ENCODE measurements at regions not wholly inside any gene's neighbourhood (a gene's known extent, or its start where the extent isn't known, plus 50 kb on each side); places are given as distances from the start of the nearest gene placed in this dataset.
A peak's percentile ranks its signal among the peaks of the same experiment; 100 is the strongest.
"Not testable (repeated sequence)": the region's sequence is repeated elsewhere in the genome, so short reads cannot be mapped to it uniquely, and the experiment has no call there.

DNA sequence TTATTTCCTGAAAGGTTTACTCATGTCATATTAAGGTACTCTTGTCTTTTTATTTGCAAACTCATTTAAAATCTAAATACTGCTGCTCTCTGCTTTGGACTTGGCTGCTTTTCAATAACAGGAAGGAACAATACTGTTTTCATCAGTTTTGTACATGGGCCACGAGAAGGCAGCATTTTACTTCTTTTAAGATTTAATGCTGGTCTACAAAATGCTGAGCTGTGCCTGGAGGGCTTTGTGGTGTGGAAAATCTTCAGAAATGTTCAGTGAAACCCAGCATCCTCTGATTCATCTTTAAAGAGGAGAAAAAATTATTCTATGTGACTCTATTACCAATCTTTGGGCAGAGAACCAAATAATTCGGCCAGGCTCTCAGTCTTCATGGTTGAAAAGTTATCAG is 155.9 kb downstream of the POTEB3 start:
- not testable (repeated sequence) for H3K4me3 Mint-ChIP-seq; H3K36me3 Mint-ChIP-seq; H3K4me1 ChIP-seq (ENCODE audit: control insufficient read depth, insufficient read depth, low read length, poor library complexity, severe bottlenecking); DNase-seq; H3K9me3 Mint-ChIP-seq; H3K36me3 ChIP-seq (ENCODE audit: control insufficient read depth, insufficient read depth, low read length); H3K27me3 Mint-ChIP-seq; H3K4me1 Mint-ChIP-seq; H3K27me3 ChIP-seq (ENCODE audit: control insufficient read depth, insufficient read depth, low read length); H3K27ac ChIP-seq (ENCODE audit: insufficient read depth, low read length, poor library complexity, severe bottlenecking); H3K4me3 ChIP-seq (ENCODE audit: low read depth, low read length); H3K9me3 ChIP-seq (ENCODE audit: control insufficient read depth in 2 of 2, low read length in 2 of 2); H3K27ac Mint-ChIP-seq
- peak; percentile 24 to 57 for ATAC-seq (ENCODE audit: low read depth in 2 of 2)

DNA sequence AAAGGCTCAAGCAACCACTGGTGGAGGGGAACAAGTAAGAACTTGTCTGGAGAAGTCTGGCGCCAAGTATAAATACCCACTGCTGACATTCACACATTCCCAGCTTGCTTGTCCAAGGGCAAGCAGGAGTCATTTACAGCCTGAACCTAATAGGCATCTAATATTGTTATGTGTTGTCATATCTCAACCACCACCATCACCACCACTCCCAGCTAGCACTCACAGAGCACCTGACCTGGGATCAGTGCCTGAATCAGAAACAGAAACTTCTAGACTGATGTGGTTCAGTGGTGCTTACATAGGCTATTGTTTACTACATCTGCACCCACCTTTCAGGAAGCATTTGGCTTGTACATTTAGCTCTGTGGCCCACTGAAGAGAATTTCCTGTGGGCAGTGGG is 157.1 kb downstream of the POTEB3 start:
- H3K27me3 ChIP-seq (ENCODE audit: control insufficient read depth, insufficient read depth, low read length); H3K27ac ChIP-seq (ENCODE audit: insufficient read depth, low read length, poor library complexity, severe bottlenecking); H3K27me3 Mint-ChIP-seq; H3K4me1 ChIP-seq (ENCODE audit: control insufficient read depth, insufficient read depth, low read length, poor library complexity, severe bottlenecking); H3K9me3 ChIP-seq (ENCODE audit: control insufficient read depth in 2 of 2, low read length in 2 of 2); H3K4me3 ChIP-seq (ENCODE audit: low read depth, low read length); H3K4me3 Mint-ChIP-seq; H3K36me3 ChIP-seq (ENCODE audit: control insufficient read depth, insufficient read depth, low read length); H3K4me1 Mint-ChIP-seq; DNase-seq; H3K27ac Mint-ChIP-seq; H3K9me3 Mint-ChIP-seq; H3K36me3 Mint-ChIP-seq: not testable (repeated sequence)
- ATAC-seq (ENCODE audit: low read depth in 2 of 2), result peak; percentile 21 to 32

DNA sequence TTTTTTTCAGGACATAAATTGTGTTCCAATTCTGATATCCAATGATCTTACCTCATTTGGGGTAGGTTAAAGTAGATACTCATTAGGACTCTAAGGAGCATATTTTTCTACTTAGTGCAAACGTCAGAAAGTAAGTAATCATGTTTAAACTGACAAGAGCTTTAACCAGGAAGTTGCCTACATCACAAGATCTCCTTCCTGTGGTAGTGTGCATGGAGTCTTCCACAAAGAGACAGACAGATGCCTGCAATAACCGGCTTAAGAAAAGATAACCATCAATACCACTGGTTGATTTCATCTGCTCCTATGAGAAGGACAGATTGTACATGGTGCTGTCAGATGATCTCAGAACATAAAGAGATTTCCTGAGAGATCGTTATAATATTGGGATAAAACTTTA is 160.0 kb downstream of the POTEB3 start:
- not testable (repeated sequence) for DNase-seq; H3K4me1 Mint-ChIP-seq; H3K36me3 ChIP-seq (ENCODE audit: control insufficient read depth, insufficient read depth, low read length); H3K4me3 Mint-ChIP-seq; H3K27me3 ChIP-seq (ENCODE audit: control insufficient read depth, insufficient read depth, low read length); H3K4me3 ChIP-seq (ENCODE audit: low read depth, low read length); H3K9me3 Mint-ChIP-seq; H3K9me3 ChIP-seq (ENCODE audit: control insufficient read depth in 2 of 2, low read length in 2 of 2); H3K27ac Mint-ChIP-seq; ATAC-seq (ENCODE audit: low read depth in 2 of 2); H3K4me1 ChIP-seq (ENCODE audit: control insufficient read depth, insufficient read depth, low read length, poor library complexity, severe bottlenecking); H3K27ac ChIP-seq (ENCODE audit: insufficient read depth, low read length, poor library complexity, severe bottlenecking); H3K36me3 Mint-ChIP-seq; H3K27me3 Mint-ChIP-seq

DNA sequence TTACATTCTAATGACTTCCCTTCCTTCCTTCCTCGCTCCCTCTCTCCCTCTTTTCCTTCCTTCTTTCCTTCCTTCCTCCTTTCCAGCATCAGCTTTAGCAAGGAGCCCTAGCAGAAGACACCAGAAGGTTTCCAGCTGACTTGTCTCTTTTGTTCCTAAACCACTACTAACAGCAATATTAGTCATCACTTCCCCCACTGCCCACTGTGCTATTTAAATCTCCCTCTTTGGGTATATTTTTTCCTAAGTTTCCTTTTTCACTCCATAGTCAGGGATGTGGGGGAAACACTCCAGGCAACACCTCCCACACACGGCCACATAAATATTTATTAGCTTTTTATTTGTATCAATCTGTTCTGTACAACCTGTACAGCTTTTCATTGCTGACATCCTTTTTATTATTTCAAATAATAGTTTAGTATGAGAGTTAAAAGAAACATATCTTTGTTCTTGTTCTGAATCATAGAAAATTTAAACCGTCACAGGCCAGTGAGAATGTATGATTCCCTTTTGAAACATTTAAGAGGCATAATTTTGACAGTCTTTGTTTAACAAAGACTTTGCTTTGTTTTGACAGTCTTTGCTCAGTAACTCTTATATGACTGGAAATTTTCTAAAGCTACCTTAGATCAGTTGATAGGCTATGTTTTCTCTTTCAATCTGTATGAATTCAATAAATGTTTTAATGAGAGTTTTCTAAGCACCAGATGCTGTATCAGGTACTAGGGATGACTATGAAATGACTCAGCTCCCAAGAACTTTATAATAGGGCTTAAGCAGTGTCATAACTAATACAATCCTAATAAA is 167.9 kb downstream of the POTEB3 start:
- H3K9me3 Mint-ChIP-seq, result not testable (repeated sequence)
- H3K27me3 Mint-ChIP-seq, result peaks cover 21% of the 10 kb centered on the region

DNA sequence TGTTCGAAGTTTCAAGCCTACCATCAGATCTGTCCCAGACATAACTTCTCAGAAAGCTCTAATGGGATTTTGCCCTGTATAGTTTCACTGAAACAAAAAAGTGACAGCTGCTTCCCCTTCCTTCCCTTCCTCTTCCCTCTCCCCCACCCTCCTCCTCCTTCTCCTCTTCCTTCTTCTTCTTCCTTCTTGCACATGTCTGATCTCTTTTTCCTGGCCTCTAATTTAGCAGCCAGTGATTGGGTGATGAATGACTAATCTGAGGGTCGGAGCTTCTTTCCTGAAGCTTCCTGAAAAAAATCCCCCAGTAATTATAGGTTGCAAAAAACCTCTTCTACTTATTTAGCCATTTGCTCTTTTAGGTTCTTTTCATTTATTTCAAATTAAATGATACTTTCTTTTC is 168.7 kb downstream of the POTEB3 start:
- Histone ChIP-seq H3K4me3 (ENCODE audit: low read depth, low read length) (no peak overlapping the region), H3K9me3 (ENCODE audit: control insufficient read depth in 2 of 2, low read length in 2 of 2) (no peaks in the 10 kb centered on the region), H3K27ac (ENCODE audit: insufficient read depth, low read length, poor library complexity, severe bottlenecking) (no peak overlapping the region), H3K36me3 (ENCODE audit: control insufficient read depth, insufficient read depth, low read length) (no peaks in the 10 kb centered on the region), H3K4me1 (ENCODE audit: control insufficient read depth, insufficient read depth, low read length, poor library complexity, severe bottlenecking) (no peaks in the 10 kb centered on the region), H3K27me3 (ENCODE audit: control insufficient read depth, insufficient read depth, low read length) (no peaks in the 10 kb centered on the region)
- H3K4me1 Mint-ChIP-seq, result no peaks in the 10 kb centered on the region
- no peaks in the 10 kb centered on the region for H3K36me3 Mint-ChIP-seq
- H3K27me3 Mint-ChIP-seq, result peaks cover 21% of the 10 kb centered on the region
- ATAC-seq (ENCODE audit: low read depth in 2 of 2) (no peak), DNase-seq (no peak)
- no peak overlapping the region for H3K27ac Mint-ChIP-seq
- peaks cover 0 to 1% (median 0%) of the 10 kb centered on the region in 7 donors for H3K9me3 Mint-ChIP-seq
- no peak overlapping the region for H3K4me3 Mint-ChIP-seq

More for the DNA sequence above, 167.9 kb downstream of the POTEB3 start:
- ATAC-seq (ENCODE audit: low read depth in 2 of 2); DNase-seq; H3K4me3 ChIP-seq (ENCODE audit: low read depth, low read length); H3K27me3 ChIP-seq (ENCODE audit: control insufficient read depth, insufficient read depth, low read length); H3K4me3 Mint-ChIP-seq; H3K9me3 ChIP-seq (ENCODE audit: control insufficient read depth in 2 of 2, low read length in 2 of 2); H3K27ac ChIP-seq (ENCODE audit: insufficient read depth, low read length, poor library complexity, severe bottlenecking); H3K4me1 Mint-ChIP-seq; H3K36me3 ChIP-seq (ENCODE audit: control insufficient read depth, insufficient read depth, low read length); H3K4me1 ChIP-seq (ENCODE audit: control insufficient read depth, insufficient read depth, low read length, poor library complexity, severe bottlenecking); H3K27ac Mint-ChIP-seq; H3K36me3 Mint-ChIP-seq: not testable (repeated sequence)

DNA sequence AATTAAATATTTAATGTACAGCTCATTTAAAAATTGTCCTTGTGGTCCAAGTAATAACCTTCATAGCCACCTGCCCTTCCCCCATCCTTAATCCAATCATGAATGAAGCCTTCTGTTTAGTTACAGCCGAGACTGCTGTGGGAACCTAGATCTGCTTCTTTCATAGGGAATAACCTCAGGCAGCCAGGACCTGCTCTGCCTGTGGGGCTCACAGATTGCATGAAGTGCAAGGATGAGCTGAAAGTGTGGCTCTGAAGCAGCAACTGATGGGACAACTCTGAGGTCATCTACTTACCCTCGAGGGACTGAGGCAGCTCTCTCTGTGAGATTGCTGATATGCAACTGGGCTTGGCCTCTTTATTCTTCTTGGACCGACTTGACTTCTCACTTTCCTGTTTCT is 169.8 kb downstream of the POTEB3 start:
- Mint-ChIP-seq H3K4me1 (no peaks in the 10 kb centered on the region), H3K9me3 (peaks cover 0 to 1% (median 0%) of the 10 kb centered on the region in 7 donors), H3K27ac (no peak overlapping the region), H3K4me3 (no peak overlapping the region), H3K36me3 (no peaks in the 10 kb centered on the region), H3K27me3 (peaks cover 21% of the 10 kb centered on the region)
- DNase-seq (no peak), ATAC-seq (ENCODE audit: low read depth in 2 of 2) (no peak)
- H3K27me3 ChIP-seq (ENCODE audit: control insufficient read depth, insufficient read depth, low read length), result no peaks in the 10 kb centered on the region
- no peak overlapping the region for H3K4me3 ChIP-seq (ENCODE audit: low read depth, low read length)
- no peaks in the 10 kb centered on the region for H3K9me3 ChIP-seq (ENCODE audit: control insufficient read depth in 2 of 2, low read length in 2 of 2)
- no peak overlapping the region for H3K27ac ChIP-seq (ENCODE audit: insufficient read depth, low read length, poor library complexity, severe bottlenecking)
- H3K4me1 ChIP-seq (ENCODE audit: control insufficient read depth, insufficient read depth, low read length, poor library complexity, severe bottlenecking), result no peaks in the 10 kb centered on the region
- no peaks in the 10 kb centered on the region for H3K36me3 ChIP-seq (ENCODE audit: control insufficient read depth, insufficient read depth, low read length)

DNA sequence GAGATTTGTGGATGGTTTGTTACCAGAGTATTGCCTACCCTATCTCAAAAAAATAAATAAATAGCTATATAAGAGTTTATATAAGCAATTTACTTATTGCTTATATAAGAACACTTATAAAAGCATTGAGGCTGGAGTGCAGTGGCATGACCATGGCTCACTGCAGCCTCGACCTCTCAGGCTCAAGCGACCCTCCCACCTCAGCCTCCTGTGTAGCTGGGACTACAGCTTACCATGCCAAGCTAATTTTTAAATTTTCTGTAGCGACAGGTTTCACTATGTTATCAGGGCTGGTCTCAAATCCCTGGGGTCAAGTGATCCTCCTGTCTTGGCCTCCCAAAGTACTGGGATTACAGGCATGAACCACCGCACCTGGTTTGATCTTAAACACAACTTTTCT is 170.6 kb downstream of the POTEB3 start:
- H3K27me3 ChIP-seq (ENCODE audit: control insufficient read depth, insufficient read depth, low read length); H3K4me1 Mint-ChIP-seq; H3K4me3 ChIP-seq (ENCODE audit: low read depth, low read length); H3K4me3 Mint-ChIP-seq; H3K9me3 Mint-ChIP-seq; H3K4me1 ChIP-seq (ENCODE audit: control insufficient read depth, insufficient read depth, low read length, poor library complexity, severe bottlenecking); DNase-seq; H3K9me3 ChIP-seq (ENCODE audit: control insufficient read depth in 2 of 2, low read length in 2 of 2); H3K27ac ChIP-seq (ENCODE audit: insufficient read depth, low read length, poor library complexity, severe bottlenecking); ATAC-seq (ENCODE audit: low read depth in 2 of 2); H3K36me3 Mint-ChIP-seq; H3K27ac Mint-ChIP-seq; H3K36me3 ChIP-seq (ENCODE audit: control insufficient read depth, insufficient read depth, low read length): not testable (repeated sequence)
- peaks cover 21% of the 10 kb centered on the region for H3K27me3 Mint-ChIP-seq

DNA sequence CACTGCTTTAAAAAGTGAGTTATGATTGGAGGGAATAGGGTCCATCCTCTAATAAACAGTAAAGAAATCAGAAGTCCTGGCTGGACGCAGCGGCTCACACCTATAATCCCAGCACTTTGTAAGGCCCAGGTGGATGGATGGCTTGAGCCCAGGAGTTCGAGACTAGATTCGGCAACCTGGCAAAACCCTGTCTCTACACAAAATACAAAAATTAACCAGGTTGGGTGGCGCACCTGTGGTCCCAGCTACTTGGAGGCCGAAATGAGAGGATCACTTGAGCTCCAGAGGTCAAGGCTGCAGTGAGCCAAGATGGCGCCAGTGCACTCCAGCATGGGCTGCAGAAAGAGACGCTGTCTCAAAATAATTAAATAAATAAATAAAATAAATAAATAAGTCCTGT is 171.2 kb downstream of the POTEB3 start:
- ATAC-seq (ENCODE audit: low read depth in 2 of 2), result no peak
- H3K27ac ChIP-seq (ENCODE audit: insufficient read depth, low read length, poor library complexity, severe bottlenecking), result no peak overlapping the region
- no peaks in the 10 kb centered on the region for H3K36me3 Mint-ChIP-seq

More for the DNA sequence above, 171.2 kb downstream of the POTEB3 start:
- Histone ChIP-seq H3K4me1 (ENCODE audit: control insufficient read depth, insufficient read depth, low read length, poor library complexity, severe bottlenecking) (no peaks in the 10 kb centered on the region), H3K27me3 (ENCODE audit: control insufficient read depth, insufficient read depth, low read length) (no peaks in the 10 kb centered on the region), H3K9me3 (ENCODE audit: control insufficient read depth in 2 of 2, low read length in 2 of 2) (no peaks in the 10 kb centered on the region), H3K36me3 (ENCODE audit: control insufficient read depth, insufficient read depth, low read length) (no peaks in the 10 kb centered on the region), H3K4me3 (ENCODE audit: low read depth, low read length) (no peak overlapping the region)
- peaks cover 0 to 1% (median 0%) of the 10 kb centered on the region in 7 donors for H3K9me3 Mint-ChIP-seq
- no peak overlapping the region for H3K4me3 Mint-ChIP-seq
- H3K27me3 Mint-ChIP-seq, result peaks cover 21% of the 10 kb centered on the region
- no peak overlapping the region for H3K27ac Mint-ChIP-seq
- no peak for DNase-seq
- H3K4me1 Mint-ChIP-seq, result no peaks in the 10 kb centered on the region

Measured in CD4-positive, CD25-positive, alpha-beta regulatory T cell (primary cell).